Cerebellar cortex (tissue), 1 donor: ENCODE measurements at regions not wholly inside any gene's neighbourhood (a gene's known extent, or its start where the extent isn't known, plus 50 kb on each side); places are given as distances from the start of the nearest gene placed in this dataset.

ENCODE experiments used
- DNase-seq: peaks from one replicate; pipeline ENCODE4 v3.0.0-alpha.2; 2015; ENCODE audit warnings: low spot score

DNA sequence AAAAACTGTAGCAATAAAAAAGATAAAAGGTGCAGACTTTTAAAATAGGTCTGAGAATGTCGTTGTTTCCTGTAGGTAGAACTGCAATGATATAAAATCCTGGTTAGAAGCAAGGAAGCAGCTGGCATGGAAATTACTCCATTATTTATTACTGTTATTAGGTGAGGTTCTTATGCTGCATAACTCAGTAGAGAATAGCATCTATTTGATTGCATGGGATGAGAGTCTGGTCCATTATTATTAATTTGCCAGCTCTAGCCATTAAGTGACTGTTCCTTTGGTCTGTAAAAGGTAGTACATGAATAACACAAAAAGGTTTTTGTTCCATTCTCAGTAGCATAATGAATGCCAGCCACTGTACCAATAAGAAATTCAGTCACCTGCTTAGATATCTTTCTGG, 358.6 kb downstream of the RBM43 start:
- no peak for DNase-seq

DNA sequence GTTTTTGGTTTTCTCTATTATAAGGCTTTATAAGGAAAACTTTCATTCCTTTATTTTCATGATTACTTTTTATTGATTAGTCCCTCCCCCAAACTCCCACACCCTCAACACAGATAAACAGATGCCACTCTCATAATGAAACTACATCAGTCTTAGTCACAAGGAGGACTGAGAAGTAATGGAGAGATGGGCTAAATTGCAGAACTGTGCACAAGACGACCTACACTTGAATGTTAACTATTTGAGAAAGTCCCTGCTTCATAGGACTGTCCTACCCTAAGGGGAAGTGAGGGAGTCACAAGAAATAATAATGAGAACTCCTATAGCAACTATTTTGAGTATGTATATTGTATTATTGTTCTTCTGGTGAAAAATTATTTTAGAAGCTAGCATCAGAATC, 360.8 kb downstream of the RBM43 start:
- DNase-seq, result no peak

DNA sequence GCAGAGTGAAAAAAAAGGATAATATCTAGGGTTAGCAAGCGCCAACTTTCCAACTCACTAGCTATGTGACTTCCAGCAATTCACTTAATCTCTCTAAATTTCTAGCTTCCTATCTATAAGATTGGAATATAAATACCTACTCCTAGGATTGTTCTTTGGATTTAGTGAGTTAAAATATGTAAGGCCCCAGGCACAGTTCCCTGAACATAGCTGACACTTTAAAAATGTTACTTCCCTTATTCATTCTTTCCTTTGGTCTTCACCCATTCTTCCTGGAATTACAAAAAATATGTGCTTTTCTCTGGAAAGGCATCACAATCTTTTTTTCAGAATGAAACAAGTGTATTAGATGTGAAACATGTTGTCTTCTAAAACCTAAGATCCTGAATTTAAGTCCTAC, 365.7 kb downstream of the RBM43 start:
- DNase-seq, result no peak

DNA sequence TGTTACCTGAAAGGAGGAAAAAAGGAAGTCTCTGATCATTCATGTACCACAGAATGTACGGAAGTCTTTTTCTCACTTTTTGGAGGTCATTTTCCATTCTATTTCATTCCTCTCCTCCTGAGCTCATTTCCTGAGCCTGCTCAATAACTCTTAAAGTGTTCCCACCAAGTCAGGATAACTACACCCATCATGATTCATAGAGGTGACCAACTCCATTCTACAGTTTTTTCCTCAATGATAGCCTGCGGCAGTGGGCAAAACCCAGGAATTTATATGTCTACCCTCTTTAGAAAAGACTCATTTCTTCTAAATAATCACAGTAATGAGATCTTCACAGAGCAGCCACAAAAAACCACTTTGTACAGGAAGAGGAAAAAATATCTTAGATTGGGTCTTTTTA, 372.5 kb downstream of the RBM43 start:
- DNase-seq, result no peak

DNA sequence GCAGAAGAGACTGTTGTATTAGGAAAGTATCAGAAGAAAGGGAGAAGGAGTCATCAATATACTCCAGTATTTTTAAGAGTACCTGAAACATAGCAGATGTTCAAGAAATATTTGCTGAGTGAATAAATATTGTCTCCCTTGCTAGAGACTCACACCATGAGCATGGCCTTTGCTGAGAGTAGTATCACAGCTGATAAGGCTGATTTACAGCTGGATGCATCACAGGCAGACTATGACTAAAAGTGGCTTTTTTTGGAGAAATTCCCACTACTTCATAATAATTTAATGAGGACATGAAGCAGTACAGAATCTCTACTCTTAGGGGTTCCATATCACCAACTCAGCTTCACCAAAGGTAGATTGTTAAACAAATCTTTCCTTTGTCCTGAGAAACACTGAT, 373.3 kb downstream of the RBM43 start:
- DNase-seq, result no peak

DNA sequence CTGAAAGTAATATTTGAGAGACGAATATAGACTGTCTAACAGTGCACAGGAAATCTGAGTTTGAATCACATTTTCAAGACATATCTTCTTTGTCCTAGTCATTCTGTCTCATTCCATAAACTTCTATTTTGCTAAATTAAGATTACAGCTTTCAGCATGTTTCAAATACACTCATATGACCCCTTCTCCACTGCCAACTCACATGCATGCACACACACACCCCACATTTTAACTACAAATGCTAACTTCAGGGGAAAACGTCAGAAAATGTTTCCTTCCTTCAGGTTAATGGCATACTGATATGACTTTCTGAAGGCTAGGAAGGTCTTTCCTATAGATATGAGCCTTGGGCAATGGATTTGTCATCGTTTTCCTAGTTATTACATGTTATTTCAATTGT, 373.7 kb downstream of the RBM43 start:
- DNase-seq, result no peak

DNA sequence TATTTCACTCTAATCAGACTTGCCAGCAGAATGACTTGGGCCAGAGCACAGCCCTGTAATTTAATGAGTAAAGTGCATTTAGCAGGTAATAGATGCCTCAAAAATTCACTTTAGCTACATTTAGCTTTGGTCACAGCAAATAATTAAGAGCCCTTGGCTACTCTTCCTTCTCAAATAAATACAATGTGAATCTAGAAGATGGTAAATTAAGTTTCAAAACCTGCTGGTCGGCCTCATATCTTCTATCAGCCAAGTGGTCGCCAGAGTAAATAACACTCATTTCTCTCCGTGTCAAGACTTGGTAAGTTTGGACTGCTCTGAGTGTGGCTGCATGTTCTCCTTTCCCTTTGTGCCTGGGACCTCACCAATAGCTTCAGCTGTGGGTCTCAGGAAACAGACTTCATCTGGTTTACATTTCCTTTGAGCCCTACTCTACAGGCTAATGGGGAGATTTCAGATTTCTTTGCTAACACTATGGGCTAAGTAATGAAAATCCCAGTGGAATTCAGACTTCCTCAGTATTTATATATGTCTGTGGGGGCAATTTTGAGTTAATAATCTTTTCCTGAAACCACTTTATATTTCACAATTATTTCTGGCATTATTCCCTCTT, 375.8 kb downstream of the RBM43 start:
- DNase-seq, result no peak

DNA sequence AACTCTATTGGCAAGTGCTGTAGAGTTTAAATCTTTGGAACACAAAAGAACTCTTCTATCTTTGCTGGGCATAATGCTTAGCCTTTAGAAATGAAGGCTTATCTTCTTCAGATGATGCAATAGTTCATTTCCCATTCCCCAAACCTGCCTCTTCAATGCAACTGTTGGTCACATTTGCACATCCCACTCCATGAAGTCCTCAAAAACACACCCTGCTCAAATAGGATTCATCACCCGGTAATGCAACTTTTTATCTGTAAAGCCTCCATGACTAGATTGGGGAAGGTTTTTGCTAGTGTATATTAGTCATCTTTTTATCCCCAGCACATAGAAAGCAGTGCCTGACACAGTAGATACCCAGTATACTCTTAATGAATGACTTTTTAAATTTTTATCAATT, 376.4 kb downstream of the RBM43 start:
- DNase-seq, result no peak

DNA sequence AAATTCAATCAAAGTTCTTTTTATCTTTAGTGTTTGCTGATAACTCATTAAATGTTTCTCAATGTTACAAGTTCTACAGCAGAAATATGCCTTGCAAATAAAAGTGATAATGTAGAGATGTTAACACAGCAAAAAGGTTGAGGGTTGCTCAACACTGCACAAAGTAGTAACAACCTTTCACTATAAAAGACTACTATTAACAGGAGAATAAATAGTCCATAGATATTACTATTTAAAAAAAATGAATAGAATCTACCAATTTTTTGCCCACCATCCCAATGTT, 378.1 kb downstream of the RBM43 start:
- DNase-seq, result no peak

DNA sequence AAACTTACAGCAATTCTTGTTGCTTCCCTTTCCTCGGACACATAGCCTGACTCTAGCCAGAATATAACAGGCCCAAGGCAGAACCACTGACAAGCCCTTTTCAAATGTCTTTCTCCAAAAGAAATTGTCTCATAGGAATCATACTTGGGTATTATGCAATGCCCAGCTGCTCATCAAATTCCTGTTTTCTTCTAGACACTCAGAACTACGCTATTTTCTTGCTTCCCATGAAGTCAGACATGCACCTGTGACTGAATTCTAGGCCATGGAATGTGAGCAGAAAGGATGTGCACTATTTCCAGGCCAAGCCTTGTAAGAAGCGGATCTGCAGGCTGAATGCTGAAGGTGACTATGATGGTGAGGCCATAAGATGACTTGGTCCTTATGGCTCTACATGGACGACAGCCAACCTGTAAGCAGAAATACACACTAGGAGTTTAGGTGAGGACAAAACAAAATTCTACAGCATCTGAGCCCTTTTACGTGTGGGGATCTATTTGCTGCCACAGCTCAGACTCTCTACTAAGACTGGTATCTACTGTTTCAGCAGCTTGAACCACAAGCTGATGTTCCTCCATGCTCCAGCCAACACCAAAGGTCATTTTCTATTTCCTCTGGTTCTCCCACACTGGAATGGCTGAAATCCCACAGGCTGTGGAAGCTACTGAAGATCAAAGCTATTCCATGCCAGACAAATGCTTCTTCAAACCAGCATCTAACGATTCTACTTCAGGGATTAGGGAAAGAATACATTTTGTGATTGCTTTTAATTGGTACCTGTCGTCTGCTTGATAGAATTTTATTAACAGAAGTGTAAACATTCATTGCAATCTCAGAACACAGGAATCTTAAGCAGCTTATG, 378.7 kb downstream of the RBM43 start:
- DNase-seq, result no peak

DNA sequence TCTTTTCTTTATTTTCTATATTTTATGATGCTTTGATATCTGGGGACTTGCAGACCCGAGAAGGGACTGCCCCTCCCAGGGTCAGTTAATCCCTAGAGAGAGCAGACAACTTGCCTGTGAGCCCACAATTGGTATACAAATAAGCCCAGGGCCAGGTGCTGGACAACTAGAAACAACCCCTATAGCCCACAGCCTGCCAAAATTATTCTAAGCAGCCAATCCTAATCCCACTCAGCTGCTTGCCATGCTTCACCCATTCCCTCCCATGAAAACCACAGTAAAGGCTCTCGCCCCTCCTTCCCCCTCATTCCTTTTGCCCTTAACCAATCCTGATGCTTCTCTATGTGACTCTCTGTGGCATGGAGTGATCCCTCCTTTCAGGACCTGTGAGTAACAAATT, 380.7 kb downstream of the RBM43 start:
- no peak for DNase-seq

DNA sequence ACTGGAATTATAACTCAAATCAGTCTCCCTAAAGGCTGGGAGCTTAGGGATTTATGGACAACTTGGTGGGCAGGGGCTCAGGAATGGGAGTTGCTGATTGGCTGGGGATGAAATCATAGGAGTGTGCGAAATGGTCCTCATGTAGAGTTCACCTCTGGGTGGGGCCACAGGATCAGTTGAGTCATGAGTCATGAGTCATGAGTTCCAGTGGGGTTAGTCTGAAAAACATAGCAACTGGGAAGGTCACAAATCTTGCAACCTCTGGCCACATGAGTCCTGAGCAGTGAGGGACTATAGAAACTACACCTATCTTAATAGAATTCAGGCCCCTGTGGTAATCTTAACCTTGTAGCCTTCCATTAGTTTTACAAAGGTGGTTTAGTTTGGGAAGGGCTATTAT, 383.3 kb downstream of the RBM43 start:
- no peak for DNase-seq

DNA sequence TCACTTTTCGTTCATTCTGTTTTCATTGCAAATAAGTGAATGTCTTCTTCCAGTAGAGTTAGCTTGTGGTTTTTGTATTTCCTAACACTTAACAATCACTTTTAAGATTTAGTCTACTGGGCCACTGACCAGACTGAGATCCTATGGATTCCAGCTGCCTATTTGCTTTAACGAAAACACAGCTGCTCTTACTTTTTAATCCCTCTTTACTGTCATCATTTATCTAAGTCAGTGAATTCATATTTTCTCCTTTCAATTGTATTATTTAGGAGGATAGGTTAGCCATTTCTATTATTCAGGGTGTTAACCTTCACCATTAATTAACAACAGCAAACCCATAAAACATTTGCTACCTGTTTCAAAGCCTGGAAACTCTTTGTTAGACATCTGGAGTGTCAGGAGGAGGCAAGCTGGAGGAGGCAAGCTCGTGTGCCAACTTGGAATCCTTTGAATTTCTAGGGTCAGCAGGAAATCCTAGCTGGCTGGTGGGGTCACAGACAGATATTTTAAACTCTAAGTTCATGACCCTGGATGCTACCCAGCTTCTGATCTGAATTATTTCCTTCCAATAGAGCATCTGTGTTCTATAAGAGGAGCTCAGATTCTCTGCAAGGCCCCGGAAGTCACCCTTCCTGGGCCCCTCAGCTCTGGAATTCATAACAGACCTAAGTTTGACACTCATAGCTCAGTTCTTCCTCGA, 385.3 kb downstream of the RBM43 start:
- no peak for DNase-seq

DNA sequence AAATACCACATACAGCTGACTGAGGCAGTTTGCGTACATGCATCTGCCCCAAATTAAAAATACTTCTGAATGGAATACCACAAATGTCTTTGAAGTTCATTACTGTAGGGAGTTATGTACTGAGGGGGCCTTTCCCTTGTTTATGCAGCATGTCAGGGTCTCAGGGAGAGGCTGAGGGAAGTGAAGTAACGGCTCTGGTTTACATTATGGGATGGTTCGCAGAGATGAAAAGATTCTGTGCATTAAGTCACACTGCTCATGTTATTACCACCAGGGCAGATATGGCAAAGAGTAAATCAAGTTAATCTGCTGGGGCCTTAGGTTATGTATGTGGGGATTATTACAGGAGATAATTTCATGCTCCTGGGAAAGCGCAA, 385.9 kb upstream of the RND3 start:
- no peak for DNase-seq

DNA sequence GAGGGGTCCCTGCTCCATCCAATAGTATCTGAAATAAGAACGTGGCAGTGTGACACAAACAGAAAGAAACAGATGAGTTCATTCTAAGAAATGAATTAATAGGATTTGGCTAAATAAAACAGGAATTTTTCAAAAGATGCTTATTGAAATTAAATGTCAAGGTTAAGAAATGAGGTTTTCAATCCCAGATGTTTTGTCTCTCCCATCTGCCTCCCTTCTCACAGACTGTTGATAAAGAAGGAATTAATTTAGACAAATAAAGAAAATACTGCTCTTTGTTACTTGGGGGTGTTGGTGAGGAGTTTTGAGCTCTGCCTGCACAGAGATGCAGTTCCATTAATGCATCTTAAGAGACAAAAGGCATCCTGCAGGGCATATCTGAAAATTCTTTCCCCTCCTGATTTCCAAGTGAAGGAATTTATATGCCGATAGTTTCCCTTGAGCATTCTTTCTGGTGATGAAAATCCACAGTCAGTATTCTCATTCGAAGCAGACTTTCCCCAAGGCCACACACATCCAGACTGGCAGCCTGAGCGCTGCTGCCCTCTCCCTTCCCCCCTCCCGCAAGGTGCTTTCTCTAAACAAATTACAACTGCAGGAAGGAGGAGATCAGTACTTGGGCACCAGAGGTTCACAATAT, 385.4 kb upstream of the RND3 start:
- no peak for DNase-seq

DNA sequence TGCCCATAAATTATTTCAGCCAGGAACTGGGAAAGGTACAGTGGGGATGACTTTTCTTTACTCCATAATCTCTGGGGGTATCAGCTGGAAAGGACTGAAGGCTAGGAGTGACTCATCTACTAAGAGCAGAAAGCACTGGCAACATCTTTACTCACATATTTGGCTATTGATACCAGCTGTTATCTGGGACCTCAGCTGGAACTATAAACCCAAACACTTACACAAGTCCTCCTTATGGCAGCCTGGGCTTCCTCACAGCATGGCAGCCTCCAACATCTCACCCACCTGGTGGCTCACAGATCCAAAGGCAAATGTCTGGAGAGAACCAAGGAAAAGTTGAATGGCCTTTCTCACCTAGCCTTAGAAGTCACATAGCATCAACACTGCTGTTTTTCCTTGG, 379.0 kb upstream of the RND3 start:
- no peak for DNase-seq

DNA sequence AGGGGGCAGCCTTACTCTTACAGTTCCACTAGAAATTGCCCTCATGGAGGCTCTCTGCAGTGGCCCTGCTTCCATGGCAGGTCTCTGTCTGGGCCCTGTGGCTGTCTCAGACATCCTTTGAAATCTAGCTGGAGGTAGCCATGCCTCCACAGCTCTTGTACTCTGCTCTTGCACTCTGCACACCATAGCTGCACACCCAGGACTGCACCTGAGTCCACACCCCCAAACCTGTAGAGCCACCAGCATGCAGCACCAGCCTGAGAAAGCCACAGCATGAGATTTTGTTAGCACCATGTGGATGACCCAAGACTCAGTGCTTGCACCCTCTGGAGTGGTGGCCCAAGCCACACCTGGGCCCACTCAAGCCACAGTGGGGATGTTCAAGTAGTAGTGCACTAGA, 376.2 kb upstream of the RND3 start:
- DNase-seq, result no peak

DNA sequence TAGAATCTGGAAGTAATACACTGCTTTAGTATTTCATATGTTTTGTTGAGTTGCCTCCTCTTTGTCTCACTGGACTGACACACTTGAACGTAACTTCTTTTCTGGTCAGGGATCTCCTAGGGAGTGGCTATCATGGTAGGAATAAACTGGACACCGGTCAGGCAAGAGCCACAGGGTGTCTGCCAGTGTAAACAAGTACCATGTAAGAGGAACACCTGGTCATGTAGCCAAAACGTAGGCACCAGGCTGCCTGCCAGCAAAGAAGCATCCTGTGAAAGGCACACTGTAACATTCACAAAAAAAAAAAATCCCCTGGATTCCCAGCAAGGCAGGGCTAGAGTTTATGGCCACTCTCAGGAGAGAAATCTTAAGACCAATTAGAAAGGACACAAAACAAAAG, 372.8 kb upstream of the RND3 start:
- DNase-seq, result no peak

DNA sequence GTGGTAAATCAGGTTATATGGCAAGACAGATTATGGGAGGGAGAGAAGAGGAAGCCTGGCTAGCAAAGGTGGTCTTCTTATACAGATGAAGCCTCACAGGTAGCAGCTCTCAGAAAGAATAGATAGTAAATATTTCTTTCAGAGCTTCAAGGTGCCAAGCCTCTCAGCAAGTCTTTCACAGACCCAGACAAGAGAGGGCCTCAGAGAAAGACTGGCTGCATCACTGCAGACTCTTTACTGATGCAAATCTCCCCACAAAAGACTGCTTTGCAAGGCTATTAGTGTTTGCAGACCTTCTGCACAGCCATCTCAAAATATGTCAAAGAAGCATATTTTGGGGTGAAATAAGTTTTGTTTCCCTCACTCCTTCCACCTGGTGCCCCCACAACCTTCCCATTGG, 372.4 kb upstream of the RND3 start:
- DNase-seq, result no peak

DNA sequence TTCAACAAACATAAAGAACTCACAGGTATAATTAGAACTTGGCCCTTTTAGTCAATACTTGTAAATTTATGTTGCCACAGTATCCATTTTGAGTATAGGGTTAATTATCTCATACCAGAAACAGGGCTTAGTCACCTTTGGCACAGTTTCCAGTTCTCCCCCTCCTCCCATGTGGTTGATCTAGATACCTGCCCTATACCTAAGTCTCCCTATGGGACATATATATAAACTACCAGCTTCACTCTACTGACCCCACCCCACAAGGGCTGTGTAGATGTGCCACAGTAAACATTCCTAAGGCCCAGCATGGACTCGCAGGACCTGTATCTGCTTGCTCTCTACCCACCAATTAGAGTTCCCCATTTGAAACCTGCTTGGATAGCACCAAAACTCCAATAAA, 371.7 kb upstream of the RND3 start:
- no peak for DNase-seq

DNA sequence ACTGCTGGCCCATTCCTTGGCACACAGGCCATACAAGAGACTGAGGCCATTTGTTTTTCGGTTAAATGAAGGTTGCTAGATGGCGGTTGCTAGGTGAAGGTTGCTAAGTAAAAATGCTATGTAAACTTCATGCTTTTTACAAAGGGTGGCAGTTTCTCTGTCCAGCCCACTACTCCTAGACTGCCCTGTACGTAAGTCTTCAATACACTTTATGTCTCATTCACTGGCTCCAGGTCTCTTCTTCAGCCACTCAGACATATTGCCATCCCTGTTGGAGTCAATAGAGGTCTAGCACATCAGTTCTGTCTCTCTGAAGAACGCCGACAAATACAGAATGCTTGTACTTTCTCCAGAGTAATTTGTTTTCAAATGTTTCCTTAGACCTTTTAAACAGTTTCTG, 370.9 kb upstream of the RND3 start:
- DNase-seq, result no peak

DNA sequence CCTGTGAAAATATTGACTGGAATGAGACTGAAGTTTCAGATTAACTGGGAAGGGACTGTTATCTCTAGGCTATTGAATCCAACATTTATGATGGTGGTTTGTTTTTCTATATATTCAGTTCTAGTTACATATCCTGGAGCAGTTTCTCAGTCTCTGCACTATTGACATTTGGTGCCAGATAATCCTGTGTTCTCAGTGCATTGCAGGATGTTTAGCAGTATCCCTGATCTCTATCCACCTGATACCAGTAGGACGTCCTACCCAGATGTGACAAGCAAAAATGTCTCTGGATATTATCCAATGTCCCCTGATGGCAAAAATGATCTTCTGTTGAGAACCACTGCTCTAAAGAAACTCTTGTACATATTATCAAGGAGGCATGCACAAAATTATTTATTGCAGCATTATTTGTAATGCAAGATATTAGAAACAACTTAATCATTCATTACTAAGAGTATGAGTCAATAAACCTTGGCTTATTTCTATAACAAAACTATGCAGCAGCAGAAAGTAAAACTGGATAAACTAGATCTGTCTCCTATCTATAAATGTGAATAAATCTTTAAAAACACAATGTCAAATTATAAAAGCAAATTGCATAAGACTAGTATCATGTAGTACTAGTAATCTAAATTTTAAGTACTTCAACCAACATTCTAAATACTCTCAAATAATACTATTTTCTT, 369.3 kb upstream of the RND3 start:
- no peak for DNase-seq

DNA sequence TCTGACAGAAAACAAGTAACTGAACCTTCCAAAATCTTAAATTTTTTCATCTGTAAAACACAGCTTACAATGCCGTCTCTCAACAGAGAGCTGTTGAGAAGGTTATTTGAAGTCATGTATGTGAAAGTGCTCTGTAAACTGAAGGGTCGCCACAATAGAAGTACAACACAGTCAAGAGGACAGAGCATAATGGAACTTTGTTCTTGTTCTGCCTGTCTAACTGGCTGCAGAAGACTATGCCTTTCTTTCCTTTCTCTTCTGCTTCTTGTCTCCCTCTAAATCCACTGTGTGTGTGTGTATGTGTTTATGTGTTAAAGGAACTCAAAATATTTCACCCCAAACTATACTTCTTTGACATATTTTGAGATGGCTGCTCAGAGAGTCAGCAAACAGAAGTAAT, 365.8 kb upstream of the RND3 start:
- DNase-seq, result no peak
